ENCODE measurements at regions not wholly inside any gene's neighbourhood (a gene's known extent, or its start where the extent isn't known, plus 50 kb on each side); places are given as distances from the start of the nearest gene placed in this dataset.

- H3K27ac Mint-ChIP-seq, result no peak overlapping the region
- no peak for DNase-seq
- no peak for TF ChIP-seq CTCF (IDR thresholded peaks at IDR 0.05)
- H3K36me3 Mint-ChIP-seq (ENCODE audit: low read depth), result peaks cover 6% of the 10 kb centered on the region
- H3K4me3 Mint-ChIP-seq, result no peak overlapping the region
- peaks cover 6% of the 10 kb centered on the region for H3K27me3 Mint-ChIP-seq (ENCODE audit: low read depth, poor library complexity)
- H3K9me3 Mint-ChIP-seq, result peaks cover 63% of the 10 kb centered on the region
- no peaks in the 10 kb centered on the region for H3K4me1 Mint-ChIP-seq
These were observed 1219.0 kb upstream of the EYS start for GRCh38 chr6:66926060-66926459.

GRCh38 chr6:66913657-66914056 is 1206.6 kb upstream of the EYS start:
- Mint-ChIP-seq H3K4me3 (no peak overlapping the region), H3K27me3 (ENCODE audit: low read depth, poor library complexity) (peaks cover 4% of the 10 kb centered on the region), H3K4me1 (no peaks in the 10 kb centered on the region), H3K36me3 (ENCODE audit: low read depth) (no peaks in the 10 kb centered on the region), H3K9me3 (no peaks in the 10 kb centered on the region), H3K27ac (no peak overlapping the region)
- DNase-seq, result no peak
- TF ChIP-seq CTCF (IDR thresholded peaks at IDR 0.05), result no peak

- no peak overlapping the region for H3K27ac Mint-ChIP-seq
- peaks cover 13% of the 10 kb centered on the region for H3K9me3 Mint-ChIP-seq
- no peak for TF ChIP-seq CTCF (IDR thresholded peaks at IDR 0.05)
- no peak for DNase-seq
- H3K4me1 Mint-ChIP-seq, result no peaks in the 10 kb centered on the region
- no peaks in the 10 kb centered on the region for H3K36me3 Mint-ChIP-seq (ENCODE audit: low read depth)
- H3K4me3 Mint-ChIP-seq, result no peak overlapping the region
- H3K27me3 Mint-ChIP-seq (ENCODE audit: low read depth, poor library complexity), result peaks cover 3% of the 10 kb centered on the region
These were observed 1195.4 kb upstream of the EYS start for GRCh38 chr6:66902457-66902856.

GRCh38 chr6:66900133-66901083 is 1193.4 kb upstream of the EYS start:
- no peak overlapping the region for H3K4me3 Mint-ChIP-seq
- peaks cover 27% of the 10 kb centered on the region for H3K9me3 Mint-ChIP-seq
- H3K4me1 Mint-ChIP-seq, result no peaks in the 10 kb centered on the region
- no peak overlapping the region for H3K27ac Mint-ChIP-seq
- no peaks in the 10 kb centered on the region for H3K36me3 Mint-ChIP-seq (ENCODE audit: low read depth)
- peaks cover 3% of the 10 kb centered on the region for H3K27me3 Mint-ChIP-seq (ENCODE audit: low read depth, poor library complexity)
- no peak for TF ChIP-seq CTCF (IDR thresholded peaks at IDR 0.05)
- DNase-seq, result no peak

- no peak for TF ChIP-seq CTCF (IDR thresholded peaks at IDR 0.05)
- no peak overlapping the region for H3K27ac Mint-ChIP-seq
- no peak for DNase-seq
- H3K36me3 Mint-ChIP-seq (ENCODE audit: low read depth), result no peaks in the 10 kb centered on the region
- no peak overlapping the region for H3K4me3 Mint-ChIP-seq
- no peaks in the 10 kb centered on the region for H3K4me1 Mint-ChIP-seq
- H3K27me3 Mint-ChIP-seq (ENCODE audit: low read depth, poor library complexity), result peaks cover 3% of the 10 kb centered on the region
- peaks cover 36% of the 10 kb centered on the region for H3K9me3 Mint-ChIP-seq
These were observed 1190.5 kb upstream of the EYS start for GRCh38 chr6:66897576-66897975.

GRCh38 chr6:66896415-66896814 is 1189.4 kb upstream of the EYS start:
- no peak for TF ChIP-seq CTCF (IDR thresholded peaks at IDR 0.05)
- H3K27me3 Mint-ChIP-seq (ENCODE audit: low read depth, poor library complexity), result peaks cover 3% of the 10 kb centered on the region
- no peaks in the 10 kb centered on the region for H3K36me3 Mint-ChIP-seq (ENCODE audit: low read depth)
- H3K4me3 Mint-ChIP-seq, result no peak overlapping the region
- no peaks in the 10 kb centered on the region for H3K4me1 Mint-ChIP-seq
- H3K9me3 Mint-ChIP-seq, result peaks cover 36% of the 10 kb centered on the region
- H3K27ac Mint-ChIP-seq, result no peak overlapping the region
- DNase-seq, result no peak
